Right lobe of liver (tissue), 4 donors: ENCODE measurements at regions not wholly inside any gene's neighbourhood (a gene's known extent, or its start where the extent isn't known, plus 50 kb on each side); places are given as distances from the start of the nearest gene placed in this dataset.

Source experiments
- POLR2A ChIP-seq: fragments of 450-650 bp; IDR thresholded peaks from one replicate; pipeline ENCODE4 v1.6.1; 2017; ENCODE audit warnings: antibody characterized with exemption, mild to moderate bottlenecking
- TF ChIP-seq, protein P1 (sequence below), 4 donors: fragments of 200-600 bp in 3 of 4; fragments of 450-650 bp in 1 of 4; IDR thresholded peaks; one replicate each; pipeline versions ENCODE4 v1.5.1 to v1.8.0; 2016 to 2022; ENCODE audit warnings: antibody characterized with exemption in 4 of 4, mild to moderate bottlenecking in 2 of 4
- donor health status: DM: no; HTN: no; CAD: no.
- donor health status: DM: no; HTN: no; CAD: no.
- donor health status: DM: no; HTN: yes; CAD: no.

DNA sequence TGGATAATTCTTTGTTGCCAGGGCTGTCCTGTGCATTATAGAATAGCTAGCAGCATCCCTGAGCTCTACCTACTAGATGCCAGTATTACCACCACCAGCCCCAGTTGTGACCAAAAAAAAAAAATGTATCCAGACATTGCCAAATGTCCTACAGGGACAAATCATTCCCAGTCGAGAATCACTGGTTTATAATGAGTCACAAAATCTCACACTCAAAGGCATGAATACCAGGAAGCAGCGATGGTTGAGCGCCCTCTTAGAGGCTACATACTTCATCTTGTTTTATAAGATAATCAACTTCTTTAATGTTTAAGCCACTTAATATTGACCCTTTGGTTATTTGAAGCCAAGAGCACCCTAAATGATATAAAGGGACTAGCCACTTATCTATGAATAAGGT, 297.3 kb downstream of the DHX15 start:
- TF ChIP-seq, protein P1, sequence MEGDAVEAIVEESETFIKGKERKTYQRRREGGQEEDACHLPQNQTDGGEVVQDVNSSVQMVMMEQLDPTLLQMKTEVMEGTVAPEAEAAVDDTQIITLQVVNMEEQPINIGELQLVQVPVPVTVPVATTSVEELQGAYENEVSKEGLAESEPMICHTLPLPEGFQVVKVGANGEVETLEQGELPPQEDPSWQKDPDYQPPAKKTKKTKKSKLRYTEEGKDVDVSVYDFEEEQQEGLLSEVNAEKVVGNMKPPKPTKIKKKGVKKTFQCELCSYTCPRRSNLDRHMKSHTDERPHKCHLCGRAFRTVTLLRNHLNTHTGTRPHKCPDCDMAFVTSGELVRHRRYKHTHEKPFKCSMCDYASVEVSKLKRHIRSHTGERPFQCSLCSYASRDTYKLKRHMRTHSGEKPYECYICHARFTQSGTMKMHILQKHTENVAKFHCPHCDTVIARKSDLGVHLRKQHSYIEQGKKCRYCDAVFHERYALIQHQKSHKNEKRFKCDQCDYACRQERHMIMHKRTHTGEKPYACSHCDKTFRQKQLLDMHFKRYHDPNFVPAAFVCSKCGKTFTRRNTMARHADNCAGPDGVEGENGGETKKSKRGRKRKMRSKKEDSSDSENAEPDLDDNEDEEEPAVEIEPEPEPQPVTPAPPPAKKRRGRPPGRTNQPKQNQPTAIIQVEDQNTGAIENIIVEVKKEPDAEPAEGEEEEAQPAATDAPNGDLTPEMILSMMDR (IDR thresholded peaks at IDR 0.05), result no peak
- no peak for TF ChIP-seq POLR2A
